GM12865 (cell line): ENCODE measurements at regions not wholly inside any gene's neighbourhood (a gene's known extent, or its start where the extent isn't known, plus 50 kb on each side); places are given as distances from the start of the nearest gene placed in this dataset.

Source experiments
- DNase-seq: peaks from one replicate; pipeline ENCODE4 v3.0.0; 2010; ENCODE audit warnings: low read depth
- H3K4me3 ChIP-seq: 2 replicates; pipeline ENCODE4 v1.5.1; 2011; ENCODE audit warnings: mild to moderate bottlenecking, low read depth, low read length, control low read depth
- TF ChIP-seq, protein P1 (sequence below): IDR thresholded peaks from 2 replicates; pipeline ENCODE4 v1.5.1; 2011; ENCODE audit warnings: low read length, control low read depth, low read depth, inconsistent platforms; ENCODE audit not compliant: insufficient read depth; ENCODE audit errors: missing control alignments

GRCh38 chr22:48784701-48785503 is 1042.8 kb downstream of the BRD1 start:
- no peak overlapping the region for H3K4me3 ChIP-seq
- TF ChIP-seq, protein P1, sequence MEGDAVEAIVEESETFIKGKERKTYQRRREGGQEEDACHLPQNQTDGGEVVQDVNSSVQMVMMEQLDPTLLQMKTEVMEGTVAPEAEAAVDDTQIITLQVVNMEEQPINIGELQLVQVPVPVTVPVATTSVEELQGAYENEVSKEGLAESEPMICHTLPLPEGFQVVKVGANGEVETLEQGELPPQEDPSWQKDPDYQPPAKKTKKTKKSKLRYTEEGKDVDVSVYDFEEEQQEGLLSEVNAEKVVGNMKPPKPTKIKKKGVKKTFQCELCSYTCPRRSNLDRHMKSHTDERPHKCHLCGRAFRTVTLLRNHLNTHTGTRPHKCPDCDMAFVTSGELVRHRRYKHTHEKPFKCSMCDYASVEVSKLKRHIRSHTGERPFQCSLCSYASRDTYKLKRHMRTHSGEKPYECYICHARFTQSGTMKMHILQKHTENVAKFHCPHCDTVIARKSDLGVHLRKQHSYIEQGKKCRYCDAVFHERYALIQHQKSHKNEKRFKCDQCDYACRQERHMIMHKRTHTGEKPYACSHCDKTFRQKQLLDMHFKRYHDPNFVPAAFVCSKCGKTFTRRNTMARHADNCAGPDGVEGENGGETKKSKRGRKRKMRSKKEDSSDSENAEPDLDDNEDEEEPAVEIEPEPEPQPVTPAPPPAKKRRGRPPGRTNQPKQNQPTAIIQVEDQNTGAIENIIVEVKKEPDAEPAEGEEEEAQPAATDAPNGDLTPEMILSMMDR: no peak
- DNase-seq: no peak

GRCh38 chr22:48783821-48784266 is 1043.8 kb downstream of the BRD1 start:
- no peak overlapping the region for H3K4me3 ChIP-seq
- no peak for DNase-seq
- TF ChIP-seq, protein P1: no peak

GRCh38 chr22:48782811-48783511 is 1044.7 kb downstream of the BRD1 start:
- DNase-seq: no peak
- no peak overlapping the region for H3K4me3 ChIP-seq
- TF ChIP-seq, protein P1: no peak

- TF ChIP-seq, protein P1: no peak
- H3K4me3 ChIP-seq: no peak overlapping the region
- DNase-seq: no peak
Observed at GRCh38 chr22:48782326-48782725, 1045.3 kb downstream of the BRD1 start.

- no peak overlapping the region for H3K4me3 ChIP-seq
- DNase-seq: no peak
- TF ChIP-seq, protein P1: no peak
Observed at GRCh38 chr22:48781868-48782267, 1045.8 kb downstream of the BRD1 start.

GRCh38 chr22:48781391-48781790 is 1046.3 kb downstream of the BRD1 start:
- no peak overlapping the region for H3K4me3 ChIP-seq
- DNase-seq: no peak
- TF ChIP-seq, protein P1: no peak
